HFF-Myc (cell line): ENCODE measurements at regions not wholly inside any gene's neighbourhood (a gene's known extent, or its start where the extent isn't known, plus 50 kb on each side); places are given as distances from the start of the nearest gene placed in this dataset.
A peak's percentile ranks its signal among the peaks of the same experiment; 100 is the strongest.

Source experiments
- DNase-seq: peaks from one replicate; pipeline ENCODE4 v3.0.0-alpha.2; 2011; ENCODE audit warnings: low read depth; ENCODE audit errors: extremely low read depth
- H3K4me3 ChIP-seq: replicated peaks from 2 replicates; pipeline ENCODE4 v1.5.1; 2011; ENCODE audit warnings: low read depth, mild to moderate bottlenecking, control low read depth, low read length
- TF ChIP-seq, protein P1 (sequence below): IDR thresholded peaks from 2 replicates; pipeline ENCODE4 v1.5.1; 2012; ENCODE audit warnings: mild to moderate bottlenecking, low read depth, low read length, control low read depth; ENCODE audit errors: missing control alignments

DNA sequence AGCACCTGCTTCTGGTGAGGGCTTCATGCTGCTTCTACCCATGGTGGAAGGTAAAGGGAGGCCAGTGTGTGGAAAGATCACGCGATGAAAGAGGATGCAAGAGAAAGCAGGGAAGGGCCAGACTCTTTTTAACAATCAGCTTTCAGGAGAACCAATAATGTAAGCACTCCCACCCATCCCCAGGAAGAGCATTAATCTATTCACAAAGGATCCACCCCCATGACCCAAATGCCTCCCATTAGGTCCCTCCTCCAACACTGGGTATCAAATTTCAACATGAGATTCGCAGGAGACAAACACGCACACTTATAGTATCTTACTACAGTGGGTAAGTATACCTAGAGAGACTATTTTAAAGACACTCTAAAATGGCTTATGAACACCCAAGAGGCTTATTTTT lies 80.5 kb upstream of the TMCC3 start:
- no peak for DNase-seq
- H3K4me3 ChIP-seq, result no peak overlapping the region
- TF ChIP-seq, protein P1, sequence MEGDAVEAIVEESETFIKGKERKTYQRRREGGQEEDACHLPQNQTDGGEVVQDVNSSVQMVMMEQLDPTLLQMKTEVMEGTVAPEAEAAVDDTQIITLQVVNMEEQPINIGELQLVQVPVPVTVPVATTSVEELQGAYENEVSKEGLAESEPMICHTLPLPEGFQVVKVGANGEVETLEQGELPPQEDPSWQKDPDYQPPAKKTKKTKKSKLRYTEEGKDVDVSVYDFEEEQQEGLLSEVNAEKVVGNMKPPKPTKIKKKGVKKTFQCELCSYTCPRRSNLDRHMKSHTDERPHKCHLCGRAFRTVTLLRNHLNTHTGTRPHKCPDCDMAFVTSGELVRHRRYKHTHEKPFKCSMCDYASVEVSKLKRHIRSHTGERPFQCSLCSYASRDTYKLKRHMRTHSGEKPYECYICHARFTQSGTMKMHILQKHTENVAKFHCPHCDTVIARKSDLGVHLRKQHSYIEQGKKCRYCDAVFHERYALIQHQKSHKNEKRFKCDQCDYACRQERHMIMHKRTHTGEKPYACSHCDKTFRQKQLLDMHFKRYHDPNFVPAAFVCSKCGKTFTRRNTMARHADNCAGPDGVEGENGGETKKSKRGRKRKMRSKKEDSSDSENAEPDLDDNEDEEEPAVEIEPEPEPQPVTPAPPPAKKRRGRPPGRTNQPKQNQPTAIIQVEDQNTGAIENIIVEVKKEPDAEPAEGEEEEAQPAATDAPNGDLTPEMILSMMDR, result no peak

GRCh38 chr12:94726236-94726835 lies 76.0 kb upstream of the TMCC3 start:
- DNase-seq, result no peak
- TF ChIP-seq, protein P1, result no peak
- no peak overlapping the region for H3K4me3 ChIP-seq

GRCh38 chr12:94725375-94726168 lies 75.2 kb upstream of the TMCC3 start:
- TF ChIP-seq, protein P1, result peak; percentile 37
- peak; percentile 6 for DNase-seq

DNA sequence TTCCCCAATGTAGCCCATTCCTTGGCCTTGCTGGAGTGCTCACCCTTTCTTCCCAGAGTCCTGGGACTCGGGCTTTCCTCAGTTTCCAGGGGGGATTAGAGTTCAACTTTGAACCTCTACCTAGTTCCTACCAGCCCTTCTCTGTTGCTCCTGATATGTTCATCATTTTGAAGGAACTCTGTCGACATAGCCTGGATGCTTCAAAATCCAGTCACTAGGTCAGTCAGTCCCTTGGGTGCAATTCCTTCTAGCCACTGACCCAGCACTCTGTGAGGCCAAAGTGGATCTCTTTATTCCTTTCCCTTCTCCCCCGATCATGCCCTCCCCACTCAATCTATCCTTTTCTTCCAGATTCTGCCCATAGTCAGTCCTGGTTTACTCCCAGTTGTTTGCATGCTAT lies 72.3 kb upstream of the TMCC3 start:
- H3K4me3 ChIP-seq, result no peak overlapping the region
- DNase-seq, result no peak
- TF ChIP-seq, protein P1, result no peak

More at GRCh38 chr12:94725375-94726168, 75.2 kb upstream of the TMCC3 start:
- no peak overlapping the region for H3K4me3 ChIP-seq

GRCh38 chr12:94721173-94721572 lies 70.8 kb upstream of the TMCC3 start:
- no peak overlapping the region for H3K4me3 ChIP-seq
- DNase-seq, result no peak
- TF ChIP-seq, protein P1, result no peak

DNA sequence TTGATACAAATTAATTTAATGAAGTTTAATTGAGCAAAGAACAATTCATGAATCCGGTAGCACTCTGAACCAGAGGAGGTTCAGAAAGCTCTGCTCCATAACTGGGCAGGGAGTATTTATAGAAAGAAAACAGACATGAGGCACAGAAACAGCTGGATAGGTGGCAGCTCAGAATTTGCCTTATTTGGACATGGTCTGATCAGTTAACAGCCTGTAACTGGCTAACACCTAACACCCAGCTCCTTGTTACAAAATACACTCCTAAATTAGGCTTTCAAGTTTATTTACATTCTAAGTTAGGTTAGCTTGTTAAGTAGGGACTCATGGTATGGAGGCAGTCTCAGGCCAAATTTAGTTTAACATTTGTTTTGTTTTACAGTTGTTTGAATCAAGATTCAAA lies 67.8 kb upstream of the TMCC3 start:
- DNase-seq, result peak; percentile 2
- no peak overlapping the region for H3K4me3 ChIP-seq
- TF ChIP-seq, protein P1, result no peak
